ENCODE measurements at regions not wholly inside any gene's neighbourhood (a gene's known extent, or its start where the extent isn't known, plus 50 kb on each side); places are given as distances from the start of the nearest gene placed in this dataset.

- DNase-seq (ENCODE audit: low read depth): no peak
Measured at GRCh38 chr21:43364261-43364510, 62.7 kb downstream of the SIK1 start.

DNA sequence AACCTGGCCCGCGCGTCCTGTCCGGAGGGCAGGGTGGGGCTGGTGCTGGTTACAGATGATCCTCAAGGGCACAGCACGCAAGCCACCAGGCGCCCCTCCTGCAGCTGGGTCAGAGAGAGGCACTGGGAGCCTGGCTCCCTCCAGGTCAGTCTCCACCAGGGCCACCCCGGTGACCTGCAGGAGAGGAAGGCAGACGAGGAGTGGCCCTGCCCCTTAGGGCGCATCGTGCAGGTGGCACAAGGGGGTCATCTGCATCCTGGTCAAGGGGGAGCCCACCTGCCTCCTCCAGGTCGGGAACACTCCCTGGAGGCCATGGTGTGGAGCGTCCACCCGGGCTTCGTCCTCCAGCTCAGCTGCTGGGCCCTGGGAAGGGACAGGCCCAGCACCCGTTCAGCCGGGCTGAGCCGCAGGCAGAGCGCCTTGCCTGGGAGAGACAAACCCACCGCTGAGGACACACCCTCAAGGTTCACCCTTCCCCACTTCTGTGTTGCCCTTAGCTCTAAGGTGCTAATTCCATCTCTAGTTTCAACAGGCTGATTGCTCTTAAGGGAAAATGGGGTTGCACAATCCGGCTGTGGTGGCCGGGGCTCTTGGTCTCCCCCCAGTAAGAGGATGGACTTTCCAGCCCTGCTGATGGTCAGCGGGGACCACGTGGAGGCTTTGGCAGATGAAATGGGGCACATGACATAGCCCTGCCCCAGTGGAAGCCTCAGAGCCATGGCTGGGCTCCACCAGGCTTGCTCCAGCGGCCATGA, 63.2 kb downstream of the SIK1 start:
- DNase-seq (ENCODE audit: low read depth): no peak

GRCh38 chr21:43362915-43363314, 64.0 kb downstream of the SIK1 start:
- no peak for DNase-seq (ENCODE audit: low read depth)

DNA sequence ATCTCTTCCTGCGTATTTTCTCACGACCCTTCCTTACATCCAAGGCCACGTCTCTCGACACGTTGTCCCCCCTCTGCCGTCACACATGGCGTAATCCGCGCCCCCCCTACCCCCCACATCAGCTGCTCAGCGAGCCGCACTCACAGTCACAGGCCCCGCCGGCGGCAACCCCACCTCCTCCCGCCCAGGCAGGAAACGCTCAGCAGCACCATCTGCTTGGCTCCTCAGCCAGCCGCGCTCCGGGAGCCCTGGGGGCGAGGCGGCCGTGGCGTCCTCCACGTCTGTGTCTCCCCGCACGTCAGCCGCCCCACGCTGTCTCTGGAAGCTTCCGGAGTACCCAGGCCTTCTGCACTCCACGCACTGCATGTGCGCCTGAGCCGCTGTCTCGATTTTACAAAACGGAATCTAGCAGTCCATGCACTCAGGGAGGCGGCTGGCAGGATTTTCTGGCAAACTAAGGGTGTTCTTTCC, 64.6 kb downstream of the SIK1 start:
- DNase-seq (ENCODE audit: low read depth): peak; percentile 87

DNA sequence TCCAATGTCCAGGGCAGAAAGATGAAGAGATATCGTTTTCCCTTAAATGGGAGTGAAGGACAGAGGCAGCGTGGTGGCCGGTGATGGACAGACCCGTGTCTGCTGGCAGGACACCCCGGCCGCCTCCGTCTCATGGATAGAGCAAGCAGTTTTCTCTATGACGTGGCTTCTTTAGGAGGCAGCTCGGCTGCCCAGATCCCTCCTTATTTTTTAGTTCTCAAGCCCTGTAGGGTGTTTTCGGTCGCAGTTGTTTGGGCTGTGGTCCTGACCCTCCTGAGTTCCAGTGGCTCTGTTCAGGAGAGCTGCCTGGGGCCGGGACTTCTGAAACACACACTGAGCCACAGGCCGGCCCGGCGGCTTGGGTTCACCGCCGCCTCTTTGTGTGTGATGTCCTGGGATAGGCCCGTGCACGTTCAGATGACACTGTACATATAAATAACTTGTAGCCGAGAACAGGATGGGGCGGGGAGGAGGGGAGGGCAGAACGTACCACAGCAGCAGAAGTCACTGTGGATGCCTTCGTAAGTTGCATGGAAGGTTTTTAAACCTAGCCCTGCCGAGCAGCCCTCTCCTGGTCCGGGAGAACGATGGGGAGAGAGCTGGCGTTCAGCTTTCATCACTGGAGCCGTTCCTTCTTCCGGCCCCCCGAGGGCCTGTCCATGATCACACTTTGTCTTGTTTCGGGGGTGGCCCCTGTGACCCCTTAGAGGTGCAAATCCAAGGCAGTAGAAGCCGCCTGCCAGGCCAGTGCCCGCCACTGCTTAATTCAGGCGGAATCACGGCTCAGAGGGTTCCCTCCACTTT, 65.2 kb downstream of the SIK1 start:
- DNase-seq (ENCODE audit: low read depth): peak; percentile 40

- no peak for DNase-seq (ENCODE audit: low read depth)
Measured at GRCh38 chr21:43361127-43361492, 65.8 kb downstream of the SIK1 start.

GRCh38 chr21:43360441-43361126, 66.3 kb downstream of the SIK1 start:
- no peak for DNase-seq (ENCODE audit: low read depth)

DNA sequence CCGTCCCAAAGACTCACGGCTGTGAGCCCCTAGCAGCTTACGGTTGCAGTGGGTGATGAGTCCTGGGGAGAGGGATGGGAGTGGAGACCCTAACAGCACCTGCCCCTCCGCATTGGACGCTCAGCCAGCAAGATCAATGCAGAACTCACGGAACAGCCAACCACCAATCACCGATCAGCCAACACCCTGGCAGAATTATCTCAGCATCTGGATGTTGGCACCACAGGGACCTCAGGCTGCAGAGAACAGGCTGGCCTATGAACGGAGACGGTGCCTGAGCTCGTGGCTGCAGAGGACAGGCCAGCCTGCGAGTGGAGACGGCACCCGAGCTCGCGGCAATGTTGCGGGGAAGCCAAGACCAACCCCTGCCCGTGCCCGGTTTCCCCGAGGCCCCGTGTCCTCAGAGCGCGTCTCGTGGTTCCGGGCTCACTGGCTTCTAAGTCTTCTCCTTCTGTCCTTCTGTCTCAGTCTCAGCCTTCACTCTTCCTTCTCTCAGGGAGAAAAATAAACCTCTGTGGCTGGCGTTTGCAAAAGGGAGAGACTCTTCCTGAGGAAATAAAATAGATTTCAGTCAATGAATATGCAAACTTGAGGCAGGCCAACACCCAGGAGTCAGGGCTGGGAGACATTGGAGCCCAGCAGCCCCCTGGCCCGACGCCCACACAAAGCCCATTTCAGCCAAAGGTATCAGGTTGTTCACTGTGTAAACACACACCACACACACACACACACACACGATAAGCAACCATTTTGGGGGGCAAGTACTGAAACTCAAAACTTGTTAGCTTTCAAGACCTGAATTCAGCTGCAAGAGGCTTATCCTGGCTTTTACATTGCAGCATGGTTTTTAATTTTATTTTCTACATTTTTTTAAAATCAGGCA, 67.8 kb downstream of the SIK1 start:
- no peak for DNase-seq (ENCODE audit: low read depth)

DNA sequence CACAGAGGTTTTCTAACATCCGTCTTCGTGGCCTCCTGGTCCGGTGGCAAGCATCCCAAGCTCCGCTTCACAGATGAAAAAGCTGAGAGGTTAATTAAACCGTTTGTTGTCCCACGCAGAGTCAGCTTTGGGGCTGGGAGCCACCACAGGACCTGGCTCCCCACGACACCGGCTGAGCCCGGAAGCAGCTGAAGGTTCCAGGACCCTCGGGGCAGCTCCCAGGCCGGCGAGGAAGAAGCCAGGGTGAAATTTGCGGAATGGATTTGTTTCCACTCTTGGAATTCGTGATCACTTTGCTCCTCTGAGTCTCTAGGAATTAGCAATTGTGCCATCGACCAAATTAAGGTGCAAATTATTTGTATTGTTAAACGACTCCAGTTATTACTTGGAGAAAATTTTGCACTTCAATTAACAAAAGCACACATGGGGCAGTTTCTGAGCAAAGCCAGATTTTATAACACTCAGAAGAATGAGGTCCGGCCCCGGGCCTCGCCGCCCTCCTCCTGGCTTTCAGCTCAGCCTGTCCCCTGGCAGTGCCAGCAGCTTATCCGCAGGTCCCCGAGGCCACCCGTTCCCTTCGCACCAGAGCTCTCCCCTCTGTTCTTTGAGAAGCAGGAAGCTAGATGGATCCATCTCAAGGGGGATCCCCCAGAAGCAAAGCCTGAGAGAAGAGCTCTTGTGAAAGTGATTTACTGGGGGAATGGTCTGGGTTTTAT, 69.1 kb downstream of the SIK1 start:
- DNase-seq (ENCODE audit: low read depth): no peak

DNA sequence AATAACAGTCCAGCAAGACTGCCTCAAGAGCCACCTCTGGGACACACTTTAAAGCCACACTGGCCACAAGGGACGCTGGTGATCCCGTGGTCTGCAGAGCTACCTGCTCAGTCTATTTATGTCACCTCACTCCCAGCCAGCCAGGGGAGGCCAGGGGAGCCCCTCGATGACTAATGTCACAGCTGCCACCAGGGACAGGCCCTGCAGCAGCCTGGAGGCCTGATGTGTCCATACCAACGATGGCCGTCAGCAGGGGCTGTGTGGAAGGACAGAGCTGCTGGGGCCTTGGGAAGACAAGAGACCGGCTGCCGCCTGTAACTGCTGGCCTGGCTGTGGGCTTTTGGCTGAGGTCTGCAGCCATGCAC, 71.0 kb downstream of the SIK1 start:
- no peak for DNase-seq (ENCODE audit: low read depth)

GRCh38 chr21:43355266-43355924, 71.5 kb downstream of the SIK1 start:
- DNase-seq (ENCODE audit: low read depth): no peak

GRCh38 chr21:43354666-43355065, 72.3 kb downstream of the SIK1 start:
- DNase-seq (ENCODE audit: low read depth): no peak

DNA sequence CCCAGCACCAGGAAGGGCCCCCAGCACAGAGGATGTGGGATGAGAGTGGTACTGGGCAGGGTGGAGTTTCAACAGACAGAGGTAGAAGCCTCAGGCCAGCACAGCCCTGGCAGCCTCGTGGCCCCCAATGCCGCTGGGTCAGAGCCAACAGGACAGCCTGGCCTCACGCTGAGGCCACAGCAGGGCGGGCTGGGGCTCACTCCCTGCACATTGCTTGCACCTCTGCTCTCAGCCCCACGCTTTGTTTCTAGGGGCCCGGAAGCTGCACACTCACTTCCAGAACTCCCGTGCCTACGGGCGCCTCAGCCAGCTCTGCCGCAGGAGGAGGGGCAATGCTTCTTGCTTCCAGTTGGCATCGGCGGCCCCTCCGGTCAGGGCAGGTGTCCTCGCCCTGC, 72.9 kb downstream of the SIK1 start:
- DNase-seq (ENCODE audit: low read depth): no peak

GRCh38 chr21:43353282-43354025, 73.5 kb downstream of the SIK1 start:
- DNase-seq (ENCODE audit: low read depth): no peak

DNA sequence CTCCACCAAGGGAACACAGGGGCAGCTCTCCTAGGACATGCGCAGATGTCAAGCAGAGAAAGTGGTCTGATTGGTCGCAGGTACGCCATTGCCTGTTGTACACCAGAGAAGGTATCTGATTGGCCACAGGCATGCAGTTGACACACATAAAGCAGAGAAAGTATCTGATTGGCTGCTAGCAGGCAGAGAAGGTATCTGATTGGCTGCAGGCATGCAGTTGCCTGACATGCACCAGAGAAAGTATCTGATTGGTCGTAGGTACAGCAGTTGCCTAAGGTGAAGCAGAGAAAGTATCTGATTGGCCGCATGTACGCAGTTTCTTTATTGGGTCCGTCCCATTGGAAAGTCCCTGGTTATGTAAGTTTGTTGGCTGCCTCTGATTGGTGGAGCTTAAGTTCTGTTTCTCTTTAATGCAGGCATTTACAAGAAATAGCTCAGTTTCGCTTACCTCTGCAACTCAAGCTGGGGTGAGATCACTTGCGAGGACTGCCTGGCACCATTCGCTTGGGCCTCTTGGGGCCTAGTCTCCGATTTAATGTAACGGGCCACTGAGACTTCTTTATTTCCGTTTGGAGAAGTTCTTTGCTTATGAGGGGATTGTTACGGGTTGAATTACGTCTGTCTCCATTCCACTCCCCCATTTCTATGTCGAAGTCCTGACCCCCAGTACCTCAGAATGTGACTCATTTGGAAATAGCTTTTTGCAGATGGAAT, 74.2 kb downstream of the SIK1 start:
- no peak for DNase-seq (ENCODE audit: low read depth)

- no peak for DNase-seq (ENCODE audit: low read depth)
Measured at GRCh38 chr21:43352154-43352537, 74.8 kb downstream of the SIK1 start.

GRCh38 chr21:43351501-43352153, 75.3 kb downstream of the SIK1 start:
- DNase-seq (ENCODE audit: low read depth): no peak

- no peak for DNase-seq (ENCODE audit: low read depth)
Measured at GRCh38 chr21:43349644-43350043, 77.3 kb downstream of the SIK1 start.

DNA sequence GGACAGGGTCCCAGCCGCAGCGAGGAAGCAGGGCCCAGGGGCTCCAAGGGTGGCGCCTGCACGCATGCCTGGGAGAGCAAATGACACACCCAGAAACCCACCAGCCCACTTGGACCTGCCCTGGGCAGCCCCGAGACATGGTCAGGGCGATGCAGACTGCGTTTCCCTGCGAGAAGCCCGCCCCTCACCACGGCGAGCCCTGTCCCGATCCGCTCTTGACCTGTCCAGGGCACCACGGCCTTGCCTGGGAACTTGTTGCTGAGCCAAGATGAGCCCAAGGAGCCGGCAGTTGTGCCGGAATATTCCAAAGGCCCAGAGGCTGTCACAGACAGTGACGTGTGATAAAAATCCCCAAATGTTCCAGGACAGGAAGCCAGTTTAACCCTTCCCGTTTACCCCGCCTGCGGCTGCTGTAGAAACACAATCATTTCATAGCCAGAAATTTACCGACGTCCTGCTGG, 78.1 kb downstream of the SIK1 start:
- DNase-seq (ENCODE audit: low read depth): no peak

Data from T follicular helper cell (primary cell).